SK-N-SH (cell line): ENCODE measurements at regions not wholly inside any gene's neighbourhood (a gene's known extent, or its start where the extent isn't known, plus 50 kb on each side); places are given as distances from the start of the nearest gene placed in this dataset.

Source experiments
- CTCF ChIA-PET: fragments of 300-600, 350-600 bp; formaldehyde crosslinking; extraction: SDS; loops from one replicate; lab custom pipeline; 2021; lab: Yijun Ruan, JAX
- POLR2A ChIA-PET: fragments of 350-600 bp; sonication (Branson Sonifier 250); formaldehyde crosslinking; extraction: SDS; loops from one replicate; lab custom pipeline; 2020; ENCODE audit warnings: antibody characterized with exemption, inconsistent platforms; lab: Yijun Ruan, JAX
- DNase-seq: peaks from one replicate; pipeline ENCODE4 v3.0.0; 2012
- H2AFZ ChIP-seq: fragments of 200-600 bp; sonication (generic); 2 replicates; pipeline ENCODE4 v1.8.1; 2016; ENCODE audit warnings: antibody characterized with exemption, mild to moderate bottlenecking, low read depth
- H3F3A ChIP-seq: fragments of 200-600 bp; sonication (generic); replicated peaks from 2 replicates; pipeline ENCODE3; 2016; ENCODE audit warnings: antibody characterized with exemption, mild to moderate bottlenecking; ENCODE audit not compliant: insufficient read depth
- H3K27ac ChIP-seq, 2 experiments: fragments of 200-500 bp in 1 of 2; fragments of 200-600 bp in 1 of 2; sonication (Bioruptor generic) in 1 of 2; sonication (generic), shearing (Covaris generic) in 1 of 2; 2 replicates each; pipeline versions ENCODE4 v1.5.1 to v1.6.1; 2014 to 2016; ENCODE audit warnings: low read depth in 2 of 2, inconsistent platforms in 1 of 2, low read length in 1 of 2, mild to moderate bottlenecking in 1 of 2, mixed read lengths in 1 of 2
- H3K27me3 ChIP-seq: fragments of 200-600 bp; sonication (generic), shearing (Covaris generic); 2 replicates; pipeline ENCODE4 v1.6.1; 2016; ENCODE audit warnings: mixed run types; ENCODE audit not compliant: insufficient read depth
- H3K36me3 ChIP-seq, 2 experiments: fragments of 200-500 bp in 1 of 2; fragments of 200-600 bp in 1 of 2; sonication (Bioruptor generic) in 1 of 2; sonication (generic) in 1 of 2; replicated peaks in 1 of 2; 2 replicates each; pipeline versions ENCODE3 to v1.5.1; 2014 to 2016; ENCODE audit warnings: low read length in 1 of 2, mild to moderate bottlenecking in 1 of 2; ENCODE audit not compliant: insufficient read depth in 2 of 2, control insufficient read depth in 1 of 2
- H3K4me1 ChIP-seq, 2 experiments: fragments of 200-500 bp in 1 of 2; fragments of 200-600 bp in 1 of 2; sonication (Bioruptor generic) in 1 of 2; sonication (generic), shearing (Covaris generic) in 1 of 2; 2 replicates each; pipeline versions ENCODE4 v1.5.1 to v1.6.1; 2014 to 2016; ENCODE audit warnings: low read depth in 1 of 2, low read length in 1 of 2, mixed run types in 1 of 2; ENCODE audit not compliant: insufficient read depth in 2 of 2, control insufficient read depth in 1 of 2
- H3K4me2 ChIP-seq: fragments of 200-600 bp; sonication (generic), shearing (Covaris generic); 2 replicates; pipeline ENCODE4 v1.6.1; 2017; ENCODE audit warnings: mixed run types
- H3K4me3 ChIP-seq, 2 experiments: fragments of 200-500 bp in 1 of 2; fragments of 200-600 bp in 1 of 2; sonication (Bioruptor generic) in 1 of 2; sonication (generic), shearing (Covaris generic) in 1 of 2; 2 replicates each; pipeline versions ENCODE4 v1.5.1 to v1.8.1; 2014 to 2016; ENCODE audit warnings: low read depth in 2 of 2, inconsistent platforms in 1 of 2, low read length in 1 of 2, mild to moderate bottlenecking in 1 of 2, mixed read lengths in 1 of 2, moderate library complexity in 1 of 2
- H3K79me2 ChIP-seq: fragments of 200-600 bp; sonication (generic); 2 replicates; pipeline ENCODE4 v1.8.1; 2017; ENCODE audit warnings: mild to moderate bottlenecking; ENCODE audit not compliant: insufficient read depth
- H3K9ac ChIP-seq: fragments of 200-600 bp; sonication (generic); 2 replicates; pipeline ENCODE4 v1.6.1; 2017; ENCODE audit warnings: mixed run types
- H3K9me2 ChIP-seq: fragments of 200-600 bp; sonication (generic); 2 replicates; pipeline ENCODE4 v1.6.1; 2017; ENCODE audit warnings: mixed run types
- H3K9me3 ChIP-seq: fragments of 200-600 bp; sonication (generic); 2 replicates; pipeline ENCODE4 v1.6.1; 2017; ENCODE audit warnings: mixed run types, mild to moderate bottlenecking, moderate library complexity
- H4K20me1 ChIP-seq: fragments of 200-600 bp; sonication (generic); 2 replicates; pipeline ENCODE4 v1.6.1; 2017; ENCODE audit warnings: mild to moderate bottlenecking, mixed run types; ENCODE audit not compliant: insufficient read depth
- CTCF ChIP-seq: fragments of 200-600 bp; sonication (generic); IDR thresholded peaks from 2 replicates; pipeline ENCODE4 v1.6.1; 2017; ENCODE audit warnings: antibody characterized with exemption, mild to moderate bottlenecking, moderate library complexity
- EP300 ChIP-seq, 2 experiments: IDR thresholded peaks; 2 replicates each; pipeline versions ENCODE4 v1.4.0 to v1.6.1; 2012; ENCODE audit warnings: borderline replicate concordance in 1 of 2, low read depth in 1 of 2, low read length in 1 of 2
- EZH2phosphoT487 ChIP-seq: fragments of 200-600 bp; sonication (generic); IDR thresholded peaks from 2 replicates; pipeline ENCODE4 v1.6.1; 2017; ENCODE audit warnings: low read depth, mixed run types, mild to moderate bottlenecking, antibody characterized with exemption, moderate library complexity, borderline replicate concordance
- FOXJ3 ChIP-seq: sonication (generic); formaldehyde crosslinking; IDR thresholded peaks from 2 replicates; pipeline ENCODE4 v1.5.1; 2020; ENCODE audit warnings: mild to moderate bottlenecking, missing genetic modification reagents
- FOXM1 ChIP-seq: IDR thresholded peaks from 2 replicates; pipeline ENCODE4 v1.4.0; 2012; ENCODE audit warnings: low read depth, mild to moderate bottlenecking
- GABPA ChIP-seq: IDR thresholded peaks from 2 replicates; pipeline ENCODE4 v1.4.0; 2012; ENCODE audit warnings: low read depth, mild to moderate bottlenecking
- GATA2 ChIP-seq: sonication (generic); formaldehyde crosslinking; IDR thresholded peaks from 2 replicates; pipeline ENCODE4 v1.5.0; 2020; ENCODE audit warnings: mild to moderate bottlenecking, missing genetic modification reagents
- MXI1 ChIP-seq: IDR thresholded peaks from 2 replicates; pipeline ENCODE4 v1.6.1; 2012; ENCODE audit warnings: mild to moderate bottlenecking, low read depth, low read length, improper control_type of control experiment
- NRF1 ChIP-seq: IDR thresholded peaks from 2 replicates; pipeline ENCODE4 v1.6.1; 2012; ENCODE audit warnings: low read depth, mild to moderate bottlenecking, low read length
- RAD21 ChIP-seq: IDR thresholded peaks from 2 replicates; pipeline ENCODE4 v1.6.1; 2012; ENCODE audit warnings: mild to moderate bottlenecking, low read length
- RCOR1 ChIP-seq: fragments of 150-350 bp; IDR thresholded peaks from 2 replicates; pipeline ENCODE4 v1.6.1; 2017; ENCODE audit warnings: antibody characterized with exemption, low read length
- SMC3 ChIP-seq: IDR thresholded peaks from 2 replicates; pipeline ENCODE4 v1.6.1; 2012; ENCODE audit warnings: low read depth, low read length, improper control_type of control experiment
- TCF12 ChIP-seq: IDR thresholded peaks from 2 replicates; pipeline ENCODE4 v1.4.0; 2012
- YY1 ChIP-seq: IDR thresholded peaks from 2 replicates; pipeline ENCODE4 v1.4.0; 2012; ENCODE audit warnings: low read depth, mild to moderate bottlenecking
- ZBTB33 ChIP-seq: IDR thresholded peaks from 2 replicates; pipeline ENCODE4 v1.4.0; 2012; ENCODE audit warnings: low read depth, borderline replicate concordance
- WGBS: methylation state at CpG from one replicate; pipeline ENCODE4 v1.1.6; 2017; ENCODE audit warnings: low lambda C conversion rate; 5-methylcytosine and 5-hydroxymethylcytosine counted together
- TF ChIP-seq, protein P1 (sequence below): fragments of 150-350 bp; IDR thresholded peaks from 2 replicates; pipeline ENCODE4 v1.6.1; 2017; ENCODE audit warnings: antibody characterized with exemption, low read length, low read depth, borderline replicate concordance

GRCh38 chr5:178808886-178809285 is 50.9 kb upstream of the ZNF354B start:
- ChIA-PET POLR2A (no interaction called here), CTCF (interaction anchor here (1.5 kb wide), 1 partner anchor 9 kb away, joined by 4 read pairs; no protein-coding TSS in a partner anchor)
- H3F3A ChIP-seq, result no peaks in the 10 kb centered on the region
- no peaks in the 10 kb centered on the region for H3K9me2 ChIP-seq
- TF ChIP-seq EZH2phosphoT487, result no peak
- no peak for TF ChIP-seq YY1
- no peak for TF ChIP-seq EP300 (IDR thresholded peaks at IDR 0.05; ENCODE audit: borderline replicate concordance in 1 of 2, low read depth in 1 of 2, low read length in 1 of 2)
- no peak for TF ChIP-seq FOXJ3 (CRISPR knock-in tag)
- no peak for TF ChIP-seq ZBTB33
- TF ChIP-seq GATA2 (CRISPR knock-in tag), result no peak
- no peak for TF ChIP-seq GABPA
- no peak for TF ChIP-seq TCF12
- TF ChIP-seq RCOR1, result no peak
- TF ChIP-seq SMC3, result no peak
- TF ChIP-seq NRF1, result no peak
- TF ChIP-seq FOXM1, result no peak
- TF ChIP-seq CTCF, result no peak
- TF ChIP-seq, protein P1, sequence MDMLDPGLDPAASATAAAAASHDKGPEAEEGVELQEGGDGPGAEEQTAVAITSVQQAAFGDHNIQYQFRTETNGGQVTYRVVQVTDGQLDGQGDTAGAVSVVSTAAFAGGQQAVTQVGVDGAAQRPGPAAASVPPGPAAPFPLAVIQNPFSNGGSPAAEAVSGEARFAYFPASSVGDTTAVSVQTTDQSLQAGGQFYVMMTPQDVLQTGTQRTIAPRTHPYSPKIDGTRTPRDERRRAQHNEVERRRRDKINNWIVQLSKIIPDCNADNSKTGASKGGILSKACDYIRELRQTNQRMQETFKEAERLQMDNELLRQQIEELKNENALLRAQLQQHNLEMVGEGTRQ, result no peak
- TF ChIP-seq RAD21, result no peak
- TF ChIP-seq MXI1, result no peak
- no peaks in the 10 kb centered on the region for H4K20me1 ChIP-seq
- H3K4me2 ChIP-seq, result no peak overlapping the region
- no peaks in the 10 kb centered on the region for H3K9me3 ChIP-seq
- H2AFZ ChIP-seq, result no peak overlapping the region
- no peaks in the 10 kb centered on the region for H3K4me1 ChIP-seq
- no peaks in the 10 kb centered on the region for H3K36me3 ChIP-seq
- no peak overlapping the region for H3K4me3 ChIP-seq
- DNase-seq, result no peak
- no peaks in the 10 kb centered on the region for H3K79me2 ChIP-seq
- no peaks in the 10 kb centered on the region for H3K27me3 ChIP-seq
- no peak overlapping the region for H3K27ac ChIP-seq
- 30% methylated on average over 5 of the region's 5 CpGs for WGBS
- no peak overlapping the region for H3K9ac ChIP-seq
